ENCODE measurements at regions not wholly inside any gene's neighbourhood (a gene's known extent, or its start where the extent isn't known, plus 50 kb on each side); places are given as distances from the start of the nearest gene placed in this dataset.

DNA sequence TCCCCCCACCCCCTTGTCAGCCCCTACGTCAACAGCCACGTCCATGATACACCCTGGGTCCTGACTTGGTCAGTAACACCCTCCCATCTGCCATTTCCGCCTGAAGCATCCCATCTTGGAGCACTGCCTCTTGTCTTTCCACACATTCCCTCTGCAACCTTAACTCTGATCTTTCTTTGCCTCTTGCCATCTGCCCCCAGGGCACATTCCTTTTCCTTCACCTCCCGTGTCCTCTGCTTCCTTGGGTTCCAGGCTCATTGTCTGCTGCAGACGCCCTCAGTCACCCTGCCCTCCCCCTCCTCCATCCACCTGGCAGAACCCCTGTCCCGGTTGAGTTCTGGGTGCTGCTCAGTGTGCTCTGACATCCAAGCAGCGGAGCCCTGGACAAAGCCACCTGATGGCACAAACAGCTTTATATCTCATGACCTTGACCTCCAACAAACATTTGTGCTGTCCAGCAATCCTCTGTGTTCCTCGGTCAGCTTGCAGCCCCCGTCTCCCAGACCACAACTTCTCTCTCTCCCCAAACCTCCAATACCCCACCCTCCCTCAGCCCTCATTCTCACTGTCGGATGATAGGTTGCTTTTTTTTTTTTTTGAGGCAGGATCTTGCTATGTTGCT is 97.7 kb upstream of the IER5L start:
- DNase-seq = no peak

DNA sequence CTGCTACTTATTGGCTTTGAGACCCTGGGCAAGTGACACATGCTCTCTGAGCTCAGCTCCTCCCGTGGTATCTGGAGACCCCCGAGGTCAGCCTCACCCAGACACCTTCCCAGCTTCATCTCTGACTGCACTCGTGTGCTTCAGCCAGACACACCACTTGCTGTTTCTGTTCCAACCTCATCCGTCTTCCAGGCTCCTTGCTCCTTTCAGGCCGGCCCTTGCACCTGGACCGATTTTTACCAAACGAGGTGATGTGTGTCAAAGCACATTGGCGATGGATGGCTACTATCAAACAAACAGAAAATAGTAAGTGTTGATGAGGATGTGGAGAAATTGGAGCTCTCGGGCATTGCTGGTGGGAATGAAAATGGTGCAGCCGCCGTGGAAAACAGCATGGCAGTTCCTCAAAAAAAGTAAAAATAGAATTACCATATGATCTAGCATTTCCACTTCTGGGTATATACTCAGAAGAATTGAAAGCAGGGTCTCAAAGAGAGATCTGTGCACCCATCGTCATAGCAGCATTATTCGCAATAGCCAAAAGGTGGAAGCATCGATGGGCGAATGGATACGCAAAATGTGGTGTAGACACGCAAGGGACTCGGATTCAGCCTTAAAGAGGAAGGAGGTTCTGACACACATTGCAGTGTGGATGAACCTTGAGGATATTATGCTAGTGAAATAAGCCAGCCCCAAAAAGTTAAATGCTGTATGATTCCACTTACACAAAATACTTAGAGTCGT is 96.1 kb upstream of the IER5L start:
- no peak for DNase-seq

DNA sequence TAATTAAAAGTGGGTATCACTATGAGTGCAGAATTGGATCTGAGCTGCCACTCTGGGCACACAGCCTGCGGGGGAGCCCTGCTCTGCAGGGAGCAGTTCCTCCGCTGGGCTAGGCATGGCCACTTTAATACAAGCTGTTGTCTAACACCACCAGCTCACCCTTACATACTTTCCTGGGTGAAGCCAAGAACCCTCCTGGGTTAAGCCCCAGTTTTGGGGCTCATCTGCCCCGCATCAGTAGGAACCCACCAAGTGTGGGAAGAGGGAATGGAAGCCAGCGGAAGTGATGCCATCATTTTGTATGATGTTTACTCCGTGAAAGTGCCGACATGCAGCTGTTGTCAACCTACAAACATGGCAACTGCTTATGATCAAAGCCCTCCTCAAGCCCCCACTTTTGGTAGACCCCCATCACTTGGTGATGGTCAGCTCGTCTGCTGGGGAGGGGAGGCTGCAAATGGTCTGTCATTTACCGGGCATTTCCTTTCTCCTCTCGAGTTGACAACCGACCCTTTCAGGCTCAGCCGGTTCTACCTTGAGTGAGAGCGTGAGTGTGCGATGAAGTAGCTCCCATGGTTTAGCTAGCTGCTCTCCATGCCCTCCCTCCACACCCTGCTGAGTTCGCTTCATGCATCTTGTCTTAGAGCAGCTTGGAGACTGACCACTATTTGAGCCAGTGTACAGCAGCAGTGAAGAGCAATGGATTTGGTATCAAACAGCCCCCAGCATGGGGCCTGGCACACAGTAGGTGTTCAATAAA is 95.3 kb upstream of the IER5L start:
- DNase-seq = no peak

DNA sequence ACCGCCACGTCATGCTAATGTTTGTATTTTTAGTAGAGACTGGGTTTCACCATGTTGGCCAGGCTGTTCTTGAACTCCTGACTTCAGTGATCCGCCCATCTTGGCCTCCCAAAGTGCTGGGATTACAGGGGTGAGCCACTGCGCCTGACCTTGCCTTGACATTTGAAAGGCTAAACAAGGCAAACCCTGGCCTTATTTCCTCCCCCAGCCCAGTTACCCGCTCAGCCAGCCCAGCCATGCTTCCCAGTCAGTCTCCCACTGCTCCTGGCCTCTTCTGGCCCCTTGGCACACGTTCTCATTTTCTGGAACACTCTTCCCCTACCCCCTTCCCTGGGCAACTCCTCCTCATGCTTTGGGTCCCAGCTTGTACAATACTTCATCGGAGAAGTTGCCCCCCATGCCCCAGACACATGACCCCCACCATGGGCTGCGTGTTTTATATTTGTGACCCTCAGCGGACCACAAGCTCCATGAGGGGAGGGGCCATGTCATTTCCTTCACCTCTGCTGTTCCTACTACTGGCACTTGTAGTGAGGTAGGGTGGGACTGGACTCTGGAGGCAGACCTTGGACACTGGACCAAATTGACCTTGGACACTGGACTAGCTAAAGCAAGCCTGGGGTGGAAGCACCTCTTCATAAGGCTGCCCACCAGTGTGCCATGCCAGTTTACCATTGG is 94.4 kb upstream of the IER5L start:
- no peak for DNase-seq

DNA sequence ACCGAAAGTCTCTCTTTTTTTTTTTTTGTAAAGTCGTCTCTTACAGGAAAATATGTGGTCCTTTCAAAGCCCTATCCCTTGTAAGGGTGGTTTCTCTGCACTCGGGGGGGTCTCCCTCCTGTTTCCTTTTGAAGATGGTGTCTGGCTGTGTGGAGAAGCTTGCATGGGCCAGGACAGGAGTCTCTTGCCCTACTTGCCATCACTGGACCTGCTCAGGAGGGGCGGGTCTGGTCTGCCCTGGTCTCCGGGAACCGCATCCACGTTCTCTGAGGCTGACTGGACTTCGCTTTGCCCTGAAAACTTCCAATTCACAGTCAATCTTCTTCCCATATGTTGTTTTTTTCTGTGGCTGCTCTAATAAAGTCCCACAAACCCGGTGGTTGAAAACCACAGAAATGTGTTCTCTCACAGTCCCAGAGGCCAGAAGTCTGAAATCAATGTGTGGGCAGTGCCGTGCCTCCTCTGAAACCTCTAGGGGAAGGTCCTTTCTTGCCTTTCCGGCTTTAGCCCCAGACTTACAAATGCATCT is 92.9 kb upstream of the IER5L start:
- no peak for DNase-seq

DNA sequence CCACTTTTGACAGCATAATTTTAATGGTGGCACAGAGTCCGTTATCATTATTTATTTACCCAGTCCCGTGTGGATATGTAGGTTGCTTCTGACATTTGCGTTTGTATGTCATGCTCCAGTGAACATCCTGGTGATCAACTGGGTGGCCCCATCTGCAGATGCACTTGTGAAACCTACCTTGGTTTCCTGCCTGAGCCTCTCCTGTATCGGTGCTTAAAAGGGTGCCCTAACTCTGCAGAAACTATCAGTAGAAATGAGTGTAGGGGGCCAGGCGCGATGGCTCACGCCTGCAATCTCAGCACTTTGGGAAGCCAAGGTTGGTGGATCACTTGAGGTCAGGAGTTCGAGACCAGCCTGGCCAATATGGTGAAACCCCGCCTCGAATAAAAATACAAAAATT is 92.1 kb upstream of the IER5L start:
- DNase-seq = peak; percentile 69

DNA sequence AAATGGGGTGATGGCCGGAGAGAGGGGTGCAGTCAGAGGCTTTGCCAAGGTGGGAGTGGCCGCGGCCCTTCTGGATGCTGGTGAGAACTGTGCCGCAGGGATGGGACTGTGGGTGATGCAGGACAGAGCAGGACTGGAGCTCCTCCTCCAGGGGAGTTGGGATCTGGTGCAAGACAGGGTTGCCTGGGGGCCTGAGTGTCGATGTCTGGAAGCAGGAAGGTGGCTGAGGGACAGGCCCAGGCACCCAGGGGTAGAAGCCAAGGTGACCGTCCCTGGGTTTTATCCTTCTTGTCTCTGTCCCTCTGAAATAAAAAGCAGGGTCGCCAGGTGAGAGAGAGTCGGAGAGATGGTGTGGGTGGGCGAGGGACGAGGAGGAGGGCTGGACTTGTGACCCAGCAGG is 89.1 kb upstream of the IER5L start:
- DNase-seq = no peak

DNA sequence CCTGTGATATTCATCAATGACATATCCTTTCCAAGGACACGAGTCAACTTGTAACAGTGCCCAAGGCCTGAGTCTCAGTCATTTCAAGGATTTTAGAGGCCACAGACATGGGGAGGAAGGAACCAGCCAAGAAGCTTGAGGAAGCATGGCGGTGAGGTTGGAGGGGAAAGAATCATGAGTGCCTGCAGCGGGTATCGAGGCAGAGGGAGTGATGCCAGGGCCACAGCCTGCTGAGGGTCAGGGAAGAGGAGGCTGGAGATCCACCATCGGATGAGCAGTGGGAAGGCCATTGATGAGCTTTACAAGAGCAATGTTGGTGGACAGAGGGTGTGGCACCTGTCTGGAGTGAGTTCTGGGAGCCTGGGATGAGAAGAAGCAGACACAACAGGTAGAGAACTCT is 88.5 kb upstream of the IER5L start:
- DNase-seq = no peak

DNA sequence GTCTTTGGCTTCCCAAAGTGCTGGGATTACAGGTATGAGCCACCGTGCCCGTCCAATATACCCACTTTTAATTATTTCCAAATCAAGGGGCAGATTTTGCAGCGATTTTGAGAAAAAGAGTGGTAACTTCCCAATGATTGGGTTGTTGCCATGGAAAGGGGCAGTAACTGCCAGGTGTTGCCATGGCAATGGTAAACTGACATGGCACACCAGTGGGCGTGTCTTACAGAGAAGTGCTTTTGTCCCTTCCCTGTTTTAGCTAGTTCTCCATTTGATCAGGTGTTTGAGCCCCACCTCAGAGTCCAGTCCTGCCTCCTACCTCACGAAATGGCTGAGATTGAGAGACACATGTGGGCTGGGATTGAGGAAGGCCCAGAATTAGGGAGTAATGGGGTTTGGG is 86.3 kb upstream of the IER5L start:
- no peak for DNase-seq

DNA sequence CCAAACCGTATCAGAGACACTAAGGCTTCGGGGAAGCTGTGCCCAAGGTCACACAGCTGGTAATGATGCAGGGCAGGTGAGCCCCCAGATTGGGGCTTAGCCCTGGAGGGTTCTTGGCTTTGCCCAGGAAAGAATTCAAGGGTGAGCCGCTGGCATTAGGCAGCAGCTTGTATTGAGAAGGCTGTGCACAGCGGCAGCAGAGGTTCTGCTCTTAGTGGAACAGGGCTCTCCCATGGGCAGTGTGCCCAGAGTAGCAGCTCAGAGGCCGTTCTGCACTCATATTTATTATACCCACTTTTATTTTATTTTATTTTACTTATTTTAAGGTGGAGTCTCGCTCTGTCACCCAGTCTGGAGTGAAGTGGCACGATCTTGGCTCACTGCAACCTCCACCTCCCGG is 85.8 kb upstream of the IER5L start:
- no peak for DNase-seq

DNA sequence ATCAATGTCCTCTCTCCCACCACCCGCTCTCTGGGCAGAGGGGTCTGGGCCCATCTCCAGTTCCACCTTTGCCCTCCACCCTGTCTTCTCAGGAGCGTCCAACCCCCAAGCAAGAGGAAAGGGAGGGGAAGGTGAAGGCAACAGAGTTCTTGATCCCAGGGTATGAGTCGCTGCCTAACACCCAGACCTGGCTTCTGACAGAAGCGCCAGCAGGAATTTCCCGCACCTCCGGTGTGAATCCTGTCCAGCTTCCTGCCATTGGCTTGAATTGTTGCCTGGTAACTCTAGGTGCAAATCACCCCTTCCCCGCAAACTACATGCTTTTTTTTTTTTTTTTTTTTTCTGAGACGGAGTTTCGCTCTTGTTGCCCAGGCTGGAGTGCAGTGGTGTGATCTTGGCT is 84.2 kb upstream of the IER5L start:
- DNase-seq = no peak

DNA sequence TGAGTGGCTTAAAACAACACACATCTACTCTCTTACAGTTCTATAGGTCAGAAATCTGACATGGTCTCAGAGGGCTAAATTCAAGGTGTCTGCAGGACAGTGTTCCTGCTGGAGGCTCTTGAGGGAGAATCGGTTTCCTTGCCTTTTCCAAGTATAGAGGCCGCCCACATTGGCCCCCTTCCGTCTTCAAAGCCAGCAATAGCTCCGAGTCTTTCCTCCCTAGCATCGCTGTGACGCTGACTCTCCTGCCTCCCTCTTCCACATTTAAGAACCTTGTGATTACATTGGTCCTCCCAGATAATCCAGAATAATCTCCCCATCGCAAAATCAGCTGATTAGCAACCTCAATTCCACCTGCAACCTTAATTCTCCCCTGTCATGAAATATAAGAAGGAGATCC is 81.3 kb upstream of the IER5L start:
- no peak for DNase-seq

DNA sequence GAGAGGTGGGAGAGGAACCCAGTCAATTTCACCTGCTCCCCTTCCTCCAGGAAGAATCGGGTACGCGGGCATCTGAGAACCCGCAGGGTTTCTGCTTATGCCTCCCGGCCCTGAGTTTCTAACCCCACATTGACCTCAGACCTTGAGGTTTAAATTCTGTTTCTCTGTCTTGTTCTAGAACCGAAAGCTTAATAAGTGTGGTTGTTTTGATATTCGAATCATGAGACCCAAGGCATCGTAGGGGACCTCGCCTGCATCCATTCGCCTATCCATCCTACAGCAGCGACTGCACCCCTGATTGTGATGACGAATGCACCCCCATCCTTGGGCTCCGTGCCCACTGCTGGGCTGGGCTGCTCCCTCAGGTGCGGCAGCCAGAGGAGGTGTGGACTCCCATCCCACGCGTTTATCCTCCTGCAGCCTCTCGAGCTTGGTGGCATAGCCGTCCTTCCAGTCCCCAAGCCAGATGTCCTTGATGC is 80.8 kb upstream of the IER5L start:
- no peak for DNase-seq

DNA sequence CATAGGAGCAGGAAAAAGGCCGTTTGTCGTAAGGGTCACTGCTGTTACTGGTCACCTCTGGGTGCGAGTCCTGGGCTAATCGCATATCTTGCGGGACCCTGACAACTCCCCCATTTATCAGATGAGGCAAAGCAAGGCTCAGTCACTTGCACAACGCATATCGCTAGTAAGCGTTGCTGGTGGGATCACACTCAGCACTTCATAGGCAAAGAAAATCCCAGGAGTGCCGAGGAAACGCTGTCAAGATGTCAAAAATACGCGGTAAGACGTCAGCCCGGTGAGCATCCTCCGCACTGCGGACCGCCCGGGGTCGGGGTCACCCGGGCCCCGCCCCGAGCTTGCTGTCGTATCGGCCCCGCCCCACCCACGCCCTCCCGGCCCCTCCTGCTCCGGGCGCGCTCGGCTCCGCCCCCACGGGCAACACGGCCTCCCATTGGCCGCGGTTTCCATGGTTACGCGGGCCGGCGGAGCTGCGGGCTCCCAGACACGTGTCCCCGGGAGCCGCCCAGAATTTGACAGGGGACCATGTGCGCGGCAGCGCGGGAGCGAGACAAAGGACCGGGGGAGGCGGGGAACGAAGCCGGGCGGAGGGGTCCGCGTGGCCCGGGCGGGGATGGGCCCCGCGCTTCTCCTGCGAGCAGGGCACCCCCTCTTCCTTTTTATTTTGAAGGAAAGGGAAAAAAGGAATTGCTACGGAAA is 80.2 kb upstream of the IER5L start:
- DNase-seq = peak; percentile 95

DNA sequence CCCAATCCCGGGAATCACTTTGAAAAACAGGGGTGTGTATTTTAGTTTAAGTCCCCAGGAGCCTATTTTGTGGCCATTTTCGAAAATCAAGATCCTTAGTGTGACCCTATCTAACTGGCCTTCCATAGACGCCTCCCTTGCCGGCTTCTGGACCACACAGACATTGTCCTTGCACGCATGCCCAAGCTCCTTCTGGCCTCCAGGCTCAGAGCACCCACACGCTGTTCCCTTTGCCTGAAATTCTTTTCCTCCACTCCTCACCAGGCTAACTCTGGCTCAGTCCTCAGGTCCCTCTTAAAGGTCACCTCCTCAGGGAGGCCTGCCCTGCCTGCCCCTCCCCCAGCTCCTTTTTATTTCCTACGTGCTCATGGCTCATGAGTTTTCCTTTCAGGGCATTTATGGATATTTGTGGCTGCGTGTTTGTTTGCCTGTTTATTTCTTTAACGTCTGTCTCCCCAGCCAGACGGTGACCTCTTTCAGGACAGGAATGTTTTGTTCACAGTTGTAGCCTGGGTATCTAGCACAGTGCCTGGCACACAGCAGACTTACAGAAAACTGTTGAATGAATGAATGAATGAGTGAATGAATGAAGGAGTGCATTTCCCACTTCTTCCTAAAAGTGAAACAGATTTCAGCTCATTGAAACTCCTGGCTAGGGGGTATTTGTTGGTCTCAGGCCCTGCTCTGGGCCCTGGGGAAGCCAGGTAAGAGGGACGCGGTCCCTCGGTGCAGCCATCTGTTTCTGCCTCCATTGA is 79.1 kb upstream of the IER5L start:
- DNase-seq = no peak

DNA sequence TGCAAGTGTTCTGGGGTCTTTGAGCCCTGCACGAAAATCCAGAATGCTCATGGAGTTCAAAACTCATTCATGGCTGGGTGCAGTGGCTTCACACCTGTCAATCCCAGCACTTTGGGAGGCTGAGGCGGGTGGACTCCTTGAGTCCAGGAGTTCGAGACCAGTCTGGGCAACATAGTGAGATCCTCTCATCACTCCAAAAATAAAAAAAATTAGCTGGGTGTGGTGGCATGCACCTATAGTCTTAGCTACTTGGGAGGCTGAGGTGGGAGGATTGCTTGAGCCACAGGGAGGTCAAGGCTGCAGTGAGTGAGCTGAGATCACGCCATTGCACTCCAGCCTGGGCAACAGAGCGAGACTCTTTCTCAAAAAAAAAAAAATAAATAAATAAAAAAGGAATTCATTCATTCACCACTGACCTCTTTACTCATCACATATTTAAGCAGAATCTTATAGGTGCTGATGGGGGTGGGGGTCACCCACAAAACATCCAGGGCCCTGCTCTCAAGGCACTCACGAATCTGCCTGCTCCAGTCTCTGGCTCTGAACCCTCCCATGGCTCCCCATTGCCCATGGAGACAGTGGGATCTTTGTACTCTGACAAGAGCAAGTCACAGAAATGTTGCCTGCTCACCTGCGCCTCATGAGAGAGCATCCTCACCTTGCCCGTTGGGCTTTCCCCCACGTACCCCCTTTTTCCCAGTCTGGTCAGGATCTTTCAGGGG is 76.7 kb upstream of the IER5L start:
- no peak for DNase-seq

DNA sequence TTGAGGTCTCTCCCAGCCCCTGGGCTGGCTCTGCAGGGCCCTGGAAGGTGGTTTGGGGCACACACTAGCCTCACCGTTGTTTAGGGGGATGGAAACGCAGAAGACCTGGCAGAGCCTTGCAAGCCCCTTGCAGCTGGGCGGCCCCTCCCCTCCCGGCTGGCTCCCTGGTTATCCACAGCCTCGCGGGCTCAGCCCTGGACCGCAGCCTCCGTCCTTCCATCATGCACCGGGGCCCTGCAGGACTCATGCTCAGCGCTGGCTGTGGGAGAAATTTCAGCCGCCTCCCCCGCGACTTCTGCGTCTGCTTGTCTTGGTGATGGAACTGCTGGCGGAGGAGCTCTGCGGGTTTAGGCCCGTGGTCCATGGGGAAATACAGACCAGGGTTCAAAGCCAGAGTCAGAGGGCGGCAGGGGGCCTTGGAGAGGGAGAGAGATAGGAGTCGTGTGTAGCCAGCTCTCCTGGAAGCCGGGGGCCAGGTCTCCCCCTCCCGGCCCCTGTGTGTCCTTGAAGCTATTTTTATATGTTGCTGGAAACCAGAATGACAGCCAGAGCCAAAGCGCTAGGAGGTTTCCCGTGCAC is 75.8 kb upstream of the IER5L start:
- DNase-seq = no peak

DNA sequence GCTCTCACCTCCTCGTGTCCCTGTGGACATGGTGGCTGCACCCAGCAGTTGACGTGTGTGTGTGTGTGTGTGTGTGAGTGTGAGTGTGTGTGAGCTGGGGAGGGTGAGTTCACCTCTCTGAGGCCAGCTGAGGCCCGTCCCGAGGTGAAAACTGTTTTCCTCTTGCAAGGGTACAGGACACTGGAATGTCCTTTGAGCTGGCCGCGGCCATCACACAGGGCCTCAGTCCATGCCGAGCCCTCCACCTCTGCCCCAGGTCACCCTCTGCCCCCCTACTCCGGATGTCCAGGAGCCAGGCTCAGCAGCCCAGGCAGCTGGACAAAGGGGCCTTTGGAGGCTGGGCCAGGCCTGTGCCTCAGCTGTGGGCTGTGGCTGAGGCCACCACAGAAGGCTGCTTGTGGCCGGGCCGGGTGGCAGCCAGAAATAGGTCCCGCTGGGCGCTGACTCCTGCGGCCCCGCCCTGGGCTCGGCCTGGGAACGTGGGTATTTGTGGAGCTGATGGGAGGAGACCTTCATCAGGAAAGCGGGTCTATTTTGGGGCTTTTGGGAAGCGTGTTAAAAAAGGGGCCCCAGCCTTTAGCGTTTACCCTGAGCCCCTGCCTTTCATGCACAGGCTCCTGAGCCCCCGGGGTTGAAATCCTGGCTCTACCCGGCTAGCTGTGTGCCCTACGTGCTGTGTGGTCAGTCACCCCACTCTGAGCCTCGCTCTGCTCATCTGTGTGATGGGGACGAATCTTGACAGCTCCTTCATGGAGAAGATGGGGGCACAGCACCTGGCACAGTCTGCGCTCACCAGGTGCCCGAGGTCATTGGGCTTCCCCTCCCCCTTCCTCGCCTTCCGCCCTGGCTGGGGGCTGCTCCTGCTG is 75.1 kb upstream of the IER5L start:
- DNase-seq = no peak

DNA sequence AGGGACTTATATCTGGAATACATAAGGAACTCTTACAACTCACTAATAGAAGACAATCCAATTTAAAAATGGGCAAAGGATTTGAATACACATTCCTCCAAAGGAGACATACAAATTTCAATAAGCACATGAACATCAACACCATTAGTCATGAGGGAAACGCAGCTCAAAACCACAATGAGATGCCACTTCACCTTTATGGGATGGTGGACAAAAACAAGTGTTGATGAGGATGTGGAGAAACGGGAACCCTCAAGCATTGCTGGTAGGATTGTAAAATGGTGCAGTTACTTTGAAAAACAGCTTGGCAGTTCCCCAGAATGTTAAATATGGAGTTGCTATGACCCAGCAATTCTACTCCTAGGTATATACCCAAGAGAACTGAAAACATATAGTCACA is 72.7 kb upstream of the IER5L start:
- no peak for DNase-seq
